ENCODE measurements at regions not wholly inside any gene's neighbourhood (a gene's known extent, or its start where the extent isn't known, plus 50 kb on each side); places are given as distances from the start of the nearest gene placed in this dataset.

GRCh38 chr4:153117554-153117953 is 86.7 kb upstream of the TRIM2 start:
- H3K36me3 ChIP-seq (ENCODE audit: control insufficient read depth in 1 of 2, insufficient read depth in 2 of 2, low read depth in 1 of 2, low read length in 2 of 2), result no peaks in the 10 kb centered on the region
- no peak overlapping the region for H3K4ac ChIP-seq (ENCODE audit: low read depth in 1 of 2, low read length in 2 of 2)
- peak overlapping the region; percentile 86 for H2AK5ac ChIP-seq (ENCODE audit: low read length, severe bottlenecking)
- H4K91ac ChIP-seq (ENCODE audit: low read length), result no peak overlapping the region
- H2BK12ac ChIP-seq (ENCODE audit: low read length in 2 of 2), result no peak overlapping the region
- no peak overlapping the region for H3K4me3 ChIP-seq (ENCODE audit: insufficient read depth in 1 of 2, low read depth in 1 of 2, low read length in 2 of 2)
- WGBS, result 80% methylated on average over 3 of the region's 5 CpGs
- H3K4me2 ChIP-seq (ENCODE audit: low read length, poor library complexity, severe bottlenecking), result no peak overlapping the region
- H3K18ac ChIP-seq (ENCODE audit: low read depth in 1 of 2, low read length in 2 of 2), result no peak overlapping the region
- no peak overlapping the region for H3K14ac ChIP-seq (ENCODE audit: low read length in 2 of 2)
- no peak overlapping the region for H3K27ac ChIP-seq (ENCODE audit: low read length, poor library complexity, severe bottlenecking)
- H3K4me1 ChIP-seq (ENCODE audit: control insufficient read depth, insufficient read depth, low read depth, low read length), result peaks cover 25% of the 10 kb centered on the region
- no peak overlapping the region for H2AFZ ChIP-seq (ENCODE audit: low read depth, low read length)
- DNase-seq, result no peak
- no peak overlapping the region for H2BK15ac ChIP-seq (ENCODE audit: low read depth, poor library complexity, severe bottlenecking)
- no peaks in the 10 kb centered on the region for H3K79me1 ChIP-seq (replicated peaks; ENCODE audit: low read length, poor library complexity, severe bottlenecking)
- H2BK5ac ChIP-seq (ENCODE audit: low read depth, low read length, poor library complexity, severe bottlenecking), result no peak overlapping the region
- H3K27me3 ChIP-seq (ENCODE audit: control insufficient read depth in 1 of 2, insufficient read depth in 1 of 2, low read length in 2 of 2), result peaks cover 0 to 7% of the 10 kb centered on the region in 2 experiments
- H2BK120ac ChIP-seq (ENCODE audit: low read depth, low read length), result no peak overlapping the region
- no peak overlapping the region for H3K23ac ChIP-seq (ENCODE audit: low read length in 2 of 2)
- no peak overlapping the region for H4K8ac ChIP-seq (ENCODE audit: low read length)
- H3K9ac ChIP-seq (ENCODE audit: low read length), result no peak overlapping the region
- no peaks in the 10 kb centered on the region for H3K9me3 ChIP-seq (ENCODE audit: control insufficient read depth, low read length)

DNA sequence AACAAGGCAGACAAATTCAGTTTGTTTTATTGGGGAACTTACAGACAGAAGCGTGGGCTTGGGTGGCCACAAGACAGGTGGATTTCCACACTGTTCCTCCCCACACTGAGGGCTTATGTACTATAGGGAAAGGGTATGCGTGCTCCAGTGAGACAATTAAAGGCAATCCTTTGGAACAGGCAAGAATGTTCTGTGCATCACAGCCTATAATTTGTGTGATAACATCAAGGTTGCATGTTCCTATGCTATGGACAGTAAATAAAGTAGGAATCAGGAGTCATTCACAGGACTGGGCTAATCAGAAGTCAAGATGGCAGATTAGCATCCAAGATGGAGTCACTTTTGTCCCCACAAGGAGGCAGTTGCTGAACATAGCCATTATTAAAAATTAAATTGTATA is 84.6 kb upstream of the TRIM2 start:
- no peak overlapping the region for H2AFZ ChIP-seq (ENCODE audit: low read depth, low read length)
- H2AK5ac ChIP-seq (ENCODE audit: low read length, severe bottlenecking), result no peak overlapping the region
- peaks cover 21% of the 10 kb centered on the region for H3K4me1 ChIP-seq (ENCODE audit: control insufficient read depth, insufficient read depth, low read depth, low read length)
- no peak overlapping the region for H2BK15ac ChIP-seq (ENCODE audit: low read depth, poor library complexity, severe bottlenecking)
- no peaks in the 10 kb centered on the region for H3K36me3 ChIP-seq (ENCODE audit: control insufficient read depth in 1 of 2, insufficient read depth in 2 of 2, low read depth in 1 of 2, low read length in 2 of 2)
- no peak overlapping the region for H4K91ac ChIP-seq (ENCODE audit: low read length)
- no peak overlapping the region for H3K18ac ChIP-seq (ENCODE audit: low read depth in 1 of 2, low read length in 2 of 2)
- H3K4ac ChIP-seq (ENCODE audit: low read depth in 1 of 2, low read length in 2 of 2), result no peak overlapping the region
- no peak overlapping the region for H3K14ac ChIP-seq (ENCODE audit: low read length in 2 of 2)
- WGBS, result 87% methylated on average over 2 of the region's 2 CpGs
- no peak overlapping the region for H2BK5ac ChIP-seq (ENCODE audit: low read depth, low read length, poor library complexity, severe bottlenecking)
- peaks cover 0 to 5% of the 10 kb centered on the region in 2 experiments for H3K27me3 ChIP-seq (ENCODE audit: control insufficient read depth in 1 of 2, insufficient read depth in 1 of 2, low read length in 2 of 2)
- H2BK12ac ChIP-seq (ENCODE audit: low read length in 2 of 2), result peak overlapping the region in 1 of 2 experiments; percentile 2
- no peaks in the 10 kb centered on the region for H3K79me1 ChIP-seq (replicated peaks; ENCODE audit: low read length, poor library complexity, severe bottlenecking)
- H4K8ac ChIP-seq (ENCODE audit: low read length), result no peak overlapping the region
- no peak overlapping the region for H2BK120ac ChIP-seq (ENCODE audit: low read depth, low read length)
- no peak overlapping the region for H3K9ac ChIP-seq (ENCODE audit: low read length)
- no peak for DNase-seq
- no peak overlapping the region for H3K4me3 ChIP-seq (ENCODE audit: insufficient read depth in 1 of 2, low read depth in 1 of 2, low read length in 2 of 2)
- H3K23ac ChIP-seq (ENCODE audit: low read length in 2 of 2), result no peak overlapping the region
- no peak overlapping the region for H3K4me2 ChIP-seq (ENCODE audit: low read length, poor library complexity, severe bottlenecking)
- H3K27ac ChIP-seq (ENCODE audit: low read length, poor library complexity, severe bottlenecking), result peak overlapping the region; percentile 44
- H3K9me3 ChIP-seq (ENCODE audit: control insufficient read depth, low read length), result no peaks in the 10 kb centered on the region

DNA sequence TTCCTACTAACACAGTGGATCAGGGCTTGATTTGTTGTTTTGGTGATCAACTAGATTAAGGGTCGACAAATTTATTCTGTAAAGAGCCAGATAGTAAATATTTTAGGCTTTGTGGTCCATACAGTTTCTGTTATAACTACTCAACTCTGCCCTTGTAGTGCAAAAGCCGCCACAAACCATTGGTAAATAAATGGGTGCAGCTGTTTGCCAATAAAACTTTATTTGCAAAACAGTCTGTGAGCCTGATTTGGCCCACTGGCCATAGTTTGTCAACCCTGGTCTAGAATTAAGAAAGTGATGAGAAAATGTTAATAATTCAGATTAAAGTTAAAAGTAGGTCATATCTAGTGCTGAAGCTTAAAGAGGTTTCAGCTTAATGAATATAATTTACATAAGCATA is 84.0 kb upstream of the TRIM2 start:
- no peak overlapping the region for H2AFZ ChIP-seq (ENCODE audit: low read depth, low read length)
- H4K91ac ChIP-seq (ENCODE audit: low read length), result no peak overlapping the region
- no peak overlapping the region for H3K4ac ChIP-seq (ENCODE audit: low read depth in 1 of 2, low read length in 2 of 2)
- H3K79me1 ChIP-seq (replicated peaks; ENCODE audit: low read length, poor library complexity, severe bottlenecking), result no peaks in the 10 kb centered on the region
- DNase-seq, result no peak
- H2AK5ac ChIP-seq (ENCODE audit: low read length, severe bottlenecking), result peak overlapping the region; percentile 82
- H3K18ac ChIP-seq (ENCODE audit: low read depth in 1 of 2, low read length in 2 of 2), result no peak overlapping the region
- H2BK15ac ChIP-seq (ENCODE audit: low read depth, poor library complexity, severe bottlenecking), result no peak overlapping the region
- H3K9ac ChIP-seq (ENCODE audit: low read length), result no peak overlapping the region
- no peak overlapping the region for H3K23ac ChIP-seq (ENCODE audit: low read length in 2 of 2)
- 100% methylated on average over 1 of the region's 2 CpGs for WGBS
- no peaks in the 10 kb centered on the region for H3K36me3 ChIP-seq (ENCODE audit: control insufficient read depth in 1 of 2, insufficient read depth in 2 of 2, low read depth in 1 of 2, low read length in 2 of 2)
- H2BK120ac ChIP-seq (ENCODE audit: low read depth, low read length), result no peak overlapping the region
- H3K4me1 ChIP-seq (ENCODE audit: control insufficient read depth, insufficient read depth, low read depth, low read length), result peaks cover 18% of the 10 kb centered on the region
- H3K27me3 ChIP-seq (ENCODE audit: control insufficient read depth in 1 of 2, insufficient read depth in 1 of 2, low read length in 2 of 2), result peaks cover 0 to 7% of the 10 kb centered on the region in 2 experiments
- H2BK12ac ChIP-seq (ENCODE audit: low read length in 2 of 2), result no peak overlapping the region
- H4K8ac ChIP-seq (ENCODE audit: low read length), result no peak overlapping the region
- no peak overlapping the region for H2BK5ac ChIP-seq (ENCODE audit: low read depth, low read length, poor library complexity, severe bottlenecking)
- no peak overlapping the region for H3K27ac ChIP-seq (ENCODE audit: low read length, poor library complexity, severe bottlenecking)
- no peak overlapping the region for H3K14ac ChIP-seq (ENCODE audit: low read length in 2 of 2)
- no peak overlapping the region for H3K4me2 ChIP-seq (ENCODE audit: low read length, poor library complexity, severe bottlenecking)
- H3K9me3 ChIP-seq (ENCODE audit: control insufficient read depth, low read length), result no peaks in the 10 kb centered on the region
- H3K4me3 ChIP-seq (ENCODE audit: insufficient read depth in 1 of 2, low read depth in 1 of 2, low read length in 2 of 2), result no peak overlapping the region

GRCh38 chr4:153122855-153123254 is 81.4 kb upstream of the TRIM2 start:
- WGBS, result 94% methylated on average over 6 of the region's 6 CpGs
- H2AK5ac ChIP-seq (ENCODE audit: low read length, severe bottlenecking), result peak overlapping the region; percentile 67
- no peak for DNase-seq
- H4K91ac ChIP-seq (ENCODE audit: low read length), result no peak overlapping the region
- H3K14ac ChIP-seq (ENCODE audit: low read length in 2 of 2), result no peak overlapping the region
- H3K4me2 ChIP-seq (ENCODE audit: low read length, poor library complexity, severe bottlenecking), result no peak overlapping the region
- H3K27me3 ChIP-seq (ENCODE audit: control insufficient read depth in 1 of 2, insufficient read depth in 1 of 2, low read length in 2 of 2), result peaks cover 0 to 14% of the 10 kb centered on the region in 2 experiments
- no peak overlapping the region for H3K27ac ChIP-seq (ENCODE audit: low read length, poor library complexity, severe bottlenecking)
- H4K8ac ChIP-seq (ENCODE audit: low read length), result no peak overlapping the region
- peaks cover 9% of the 10 kb centered on the region for H3K4me1 ChIP-seq (ENCODE audit: control insufficient read depth, insufficient read depth, low read depth, low read length)
- H3K9me3 ChIP-seq (ENCODE audit: control insufficient read depth, low read length), result no peaks in the 10 kb centered on the region
- no peak overlapping the region for H3K18ac ChIP-seq (ENCODE audit: low read depth in 1 of 2, low read length in 2 of 2)
- H2BK15ac ChIP-seq (ENCODE audit: low read depth, poor library complexity, severe bottlenecking), result no peak overlapping the region
- H3K4ac ChIP-seq (ENCODE audit: low read depth in 1 of 2, low read length in 2 of 2), result no peak overlapping the region
- no peak overlapping the region for H2BK120ac ChIP-seq (ENCODE audit: low read depth, low read length)
- H3K79me1 ChIP-seq (replicated peaks; ENCODE audit: low read length, poor library complexity, severe bottlenecking), result no peaks in the 10 kb centered on the region
- no peak overlapping the region for H2BK12ac ChIP-seq (ENCODE audit: low read length in 2 of 2)
- no peak overlapping the region for H3K9ac ChIP-seq (ENCODE audit: low read length)
- H3K36me3 ChIP-seq (ENCODE audit: control insufficient read depth in 1 of 2, insufficient read depth in 2 of 2, low read depth in 1 of 2, low read length in 2 of 2), result no peaks in the 10 kb centered on the region
- H2AFZ ChIP-seq (ENCODE audit: low read depth, low read length), result no peak overlapping the region
- H3K23ac ChIP-seq (ENCODE audit: low read length in 2 of 2), result no peak overlapping the region
- H3K4me3 ChIP-seq (ENCODE audit: insufficient read depth in 1 of 2, low read depth in 1 of 2, low read length in 2 of 2), result no peak overlapping the region
- H2BK5ac ChIP-seq (ENCODE audit: low read depth, low read length, poor library complexity, severe bottlenecking), result no peak overlapping the region

All from mesenchymal stem cell (in vitro differentiated cells and primary cell).